Fibroblast of mammary gland (primary cell): ENCODE measurements at regions not wholly inside any gene's neighbourhood (a gene's known extent, or its start where the extent isn't known, plus 50 kb on each side); places are given as distances from the start of the nearest gene placed in this dataset.

Experiments used
- DNase-seq: peaks from one replicate; pipeline ENCODE4 v3.0.0-alpha.2; 2010; ENCODE audit warnings: low read depth
- H3K4me3 ChIP-seq: 2 replicates; pipeline ENCODE4 v1.5.1; 2011; ENCODE audit warnings: low read depth, mild to moderate bottlenecking, low read length, moderate library complexity; ENCODE audit not compliant: control insufficient read depth
- TF ChIP-seq, protein P1 (sequence below): conservative IDR thresholded peaks from 2 replicates; pipeline ENCODE4 v1.5.1; 2011; ENCODE audit warnings: low read depth, low read length, inconsistent platforms; ENCODE audit not compliant: control insufficient read depth, insufficient read depth

DNA sequence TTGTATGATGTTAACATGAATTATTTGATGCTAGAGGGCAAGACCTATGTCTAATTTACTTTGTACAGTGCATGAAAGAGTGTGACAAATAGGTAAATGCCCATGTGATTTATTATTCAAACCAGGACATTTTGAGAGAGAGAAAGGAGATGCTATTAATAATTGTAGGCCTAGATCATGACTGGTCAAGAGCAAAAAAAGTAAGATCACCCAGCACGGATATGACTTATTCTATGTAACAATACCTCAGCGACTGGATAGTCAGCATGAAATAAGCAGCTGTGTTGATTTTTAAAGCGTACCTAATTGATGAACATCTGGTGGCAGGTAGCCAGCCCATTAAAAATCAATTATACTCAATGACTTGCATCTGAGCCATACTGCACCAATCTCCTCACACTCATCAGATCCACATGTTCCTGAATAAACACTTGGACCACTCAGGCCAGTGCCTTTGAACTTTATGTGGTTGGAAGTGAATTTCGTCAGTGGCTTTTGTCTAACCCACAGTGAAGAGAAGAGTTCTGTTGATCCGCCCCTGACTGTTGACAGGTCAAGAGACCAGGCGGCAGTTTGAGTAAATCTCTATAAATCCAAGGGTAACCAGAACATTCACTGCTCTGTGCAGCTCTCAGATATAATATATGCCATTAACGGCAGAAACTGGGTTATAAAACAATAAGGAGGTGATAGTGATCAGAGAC, 435.3 kb downstream of the MDFIC start:
- H3K4me3 ChIP-seq: no peak overlapping the region
- peak; percentile 98 for DNase-seq
- TF ChIP-seq, protein P1, sequence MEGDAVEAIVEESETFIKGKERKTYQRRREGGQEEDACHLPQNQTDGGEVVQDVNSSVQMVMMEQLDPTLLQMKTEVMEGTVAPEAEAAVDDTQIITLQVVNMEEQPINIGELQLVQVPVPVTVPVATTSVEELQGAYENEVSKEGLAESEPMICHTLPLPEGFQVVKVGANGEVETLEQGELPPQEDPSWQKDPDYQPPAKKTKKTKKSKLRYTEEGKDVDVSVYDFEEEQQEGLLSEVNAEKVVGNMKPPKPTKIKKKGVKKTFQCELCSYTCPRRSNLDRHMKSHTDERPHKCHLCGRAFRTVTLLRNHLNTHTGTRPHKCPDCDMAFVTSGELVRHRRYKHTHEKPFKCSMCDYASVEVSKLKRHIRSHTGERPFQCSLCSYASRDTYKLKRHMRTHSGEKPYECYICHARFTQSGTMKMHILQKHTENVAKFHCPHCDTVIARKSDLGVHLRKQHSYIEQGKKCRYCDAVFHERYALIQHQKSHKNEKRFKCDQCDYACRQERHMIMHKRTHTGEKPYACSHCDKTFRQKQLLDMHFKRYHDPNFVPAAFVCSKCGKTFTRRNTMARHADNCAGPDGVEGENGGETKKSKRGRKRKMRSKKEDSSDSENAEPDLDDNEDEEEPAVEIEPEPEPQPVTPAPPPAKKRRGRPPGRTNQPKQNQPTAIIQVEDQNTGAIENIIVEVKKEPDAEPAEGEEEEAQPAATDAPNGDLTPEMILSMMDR: no peak

DNA sequence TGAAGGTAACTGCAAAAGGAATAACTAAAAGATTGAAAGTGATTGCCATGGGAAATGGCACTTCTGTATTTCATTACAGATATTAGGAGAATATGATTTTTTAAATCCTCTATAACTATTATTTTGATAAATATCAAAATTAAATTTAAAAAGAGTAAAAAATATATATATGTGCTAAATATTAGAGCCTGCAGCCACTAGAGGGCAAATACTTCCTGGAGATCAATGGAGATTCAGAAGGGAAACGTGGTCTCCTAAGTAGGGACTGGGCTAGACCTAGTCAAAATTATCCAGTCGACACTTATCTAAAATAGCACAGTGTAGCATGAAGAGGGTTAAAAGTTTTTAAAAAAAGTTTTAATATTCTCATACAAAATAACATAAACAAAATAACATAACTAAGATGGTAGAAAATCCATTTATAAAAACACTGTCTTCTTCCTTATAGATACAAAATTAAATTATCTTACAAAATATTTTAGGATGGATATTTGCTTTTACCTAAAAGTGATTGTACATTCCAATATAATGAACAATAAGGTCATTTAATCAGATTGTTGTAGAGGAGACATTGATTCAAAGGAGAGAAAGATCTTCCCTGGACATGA, 434.3 kb downstream of the MDFIC start:
- H3K4me3 ChIP-seq: no peak overlapping the region
- TF ChIP-seq, protein P1: peak; percentile 57
- peak; percentile 44 for DNase-seq

DNA sequence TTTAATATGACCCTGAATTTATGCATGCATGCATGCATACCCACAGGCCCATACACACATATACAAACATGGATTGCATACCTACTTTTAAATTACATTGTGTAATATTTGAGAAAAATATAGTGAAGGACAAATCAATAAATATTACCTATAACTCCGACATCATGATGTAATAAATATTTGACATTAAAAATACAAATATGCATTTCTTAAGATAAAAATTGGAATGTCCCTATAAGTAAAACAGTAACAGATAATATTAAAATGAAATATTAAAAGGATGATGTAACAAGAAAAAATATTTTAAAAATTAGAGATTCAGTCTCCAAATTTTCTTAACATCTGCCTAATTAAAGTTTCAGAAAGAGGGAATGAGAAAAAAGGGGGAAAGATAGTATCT, 433.0 kb downstream of the MDFIC start:
- H3K4me3 ChIP-seq: no peak overlapping the region
- no peak for DNase-seq
- TF ChIP-seq, protein P1: no peak

DNA sequence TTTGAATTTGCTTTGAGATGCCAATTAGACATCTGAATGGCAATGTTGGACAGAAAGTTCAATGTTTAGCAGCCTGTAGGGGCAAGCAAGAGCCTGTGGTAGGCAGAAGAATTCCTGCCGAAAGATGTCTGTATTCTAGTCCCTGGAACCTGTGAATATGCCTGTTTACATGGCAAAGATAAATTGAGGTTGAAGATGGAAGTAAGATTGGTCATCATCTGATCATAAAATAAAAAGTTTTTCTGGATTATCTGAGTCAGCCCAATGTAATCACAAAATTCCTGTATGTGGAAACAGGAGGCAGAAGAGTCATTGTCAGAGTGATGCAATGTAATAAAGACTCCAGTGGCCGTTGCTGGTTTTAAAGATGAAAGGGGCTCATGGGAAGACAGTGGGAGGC, 430.5 kb downstream of the MDFIC start:
- TF ChIP-seq, protein P1: peak; percentile 14
- H3K4me3 ChIP-seq: no peak overlapping the region
- DNase-seq: peak; percentile 90

DNA sequence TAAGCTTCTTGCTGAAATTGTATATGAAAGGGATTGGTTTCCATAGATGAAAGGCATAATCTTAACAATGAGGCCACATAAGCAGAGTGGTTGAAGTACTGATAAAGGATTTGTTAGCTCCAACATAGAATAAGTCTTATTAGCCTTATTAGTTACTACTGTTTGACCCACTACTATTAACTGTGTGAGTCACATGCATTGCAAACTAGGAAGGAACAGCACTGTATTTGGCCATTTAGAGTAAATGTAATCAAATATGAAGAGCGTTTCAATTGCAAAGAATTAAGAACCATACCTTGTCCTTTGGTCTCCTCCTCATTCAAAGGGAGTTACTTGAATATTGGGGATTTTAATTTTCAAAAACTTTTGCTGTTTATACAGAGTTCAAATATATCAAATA, 428.9 kb downstream of the MDFIC start:
- DNase-seq: no peak
- no peak overlapping the region for H3K4me3 ChIP-seq
- TF ChIP-seq, protein P1: no peak

DNA sequence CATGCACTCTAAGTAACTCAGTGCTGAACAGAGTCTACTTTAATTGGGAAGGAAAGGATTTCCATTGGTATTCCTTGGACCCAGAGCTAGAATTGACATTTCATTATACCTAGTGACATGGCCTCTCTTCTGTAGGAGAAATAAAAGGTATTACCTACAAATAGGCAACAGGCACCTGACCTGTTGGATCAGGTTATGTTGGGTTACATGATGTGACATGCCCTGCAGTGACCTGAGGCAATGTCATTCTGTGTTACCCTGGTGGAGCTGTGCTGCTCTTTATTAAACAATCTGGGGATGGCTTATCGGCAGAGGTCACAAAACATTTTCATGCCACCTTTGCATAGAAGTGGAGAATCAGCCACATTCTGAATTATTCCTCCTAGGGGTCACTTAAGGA, 427.7 kb downstream of the MDFIC start:
- H3K4me3 ChIP-seq: no peak overlapping the region
- TF ChIP-seq, protein P1: no peak
- DNase-seq: no peak

DNA sequence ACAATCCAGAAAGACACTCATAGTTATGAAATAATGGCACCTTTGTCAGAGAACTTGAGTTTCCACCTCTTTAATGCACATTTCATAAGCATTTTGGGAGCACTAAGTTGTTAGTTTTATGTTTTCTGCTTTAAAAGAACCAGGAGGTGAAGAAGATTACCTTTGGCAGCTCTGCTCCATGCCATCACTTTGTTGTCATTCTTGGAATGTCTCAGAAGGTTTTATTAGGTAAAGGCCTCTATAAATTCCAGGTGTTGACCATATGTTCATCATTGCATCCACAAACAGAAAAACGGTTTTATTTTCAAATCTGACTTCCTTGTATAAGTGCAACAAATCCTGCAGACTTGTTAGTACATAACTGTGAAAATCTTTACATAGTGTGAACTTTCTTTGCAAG, 424.8 kb downstream of the MDFIC start:
- no peak overlapping the region for H3K4me3 ChIP-seq
- TF ChIP-seq, protein P1: no peak

More for the DNA sequence above, 424.8 kb downstream of the MDFIC start:
- DNase-seq: no peak
